RWPE2 (cell line): ENCODE measurements at regions not wholly inside any gene's neighbourhood (a gene's known extent, or its start where the extent isn't known, plus 50 kb on each side); places are given as distances from the start of the nearest gene placed in this dataset.

Source experiments
- ATAC-seq: fragments of 200-7000 bp; cut with Tn5 transposase; 3 replicates; pipeline ENCODE4 v1.9.1; 2021; ENCODE audit warnings: low read depth
- DNase-seq: peaks from one replicate; pipeline ENCODE4 v3.0.0-alpha.2; 2020; ENCODE audit warnings: low spot score
- H3K27ac ChIP-seq: fragments of 450-650 bp; 2 replicates; pipeline ENCODE4 v1.5.1; 2017; ENCODE audit warnings: mild to moderate bottlenecking; ENCODE audit not compliant: poor library complexity, severe bottlenecking
- H3K27me3 ChIP-seq: fragments of 250-450 bp; sonication (Bioruptor Pico); 2 replicates; pipeline ENCODE4 v1.5.1; 2021; ENCODE audit warnings: mild to moderate bottlenecking, moderate library complexity; ENCODE audit not compliant: insufficient read depth, poor library complexity, severe bottlenecking
- H3K36me3 ChIP-seq: fragments of 250-450 bp; sonication (Bioruptor Pico); 2 replicates; pipeline ENCODE4 v1.5.1; 2020; ENCODE audit warnings: low read depth, mild to moderate bottlenecking, moderate library complexity
- H3K4me1 ChIP-seq: fragments of 250-450 bp; sonication (Bioruptor Pico); 2 replicates; pipeline ENCODE4 v1.5.1; 2021; ENCODE audit warnings: mild to moderate bottlenecking, moderate library complexity; ENCODE audit not compliant: insufficient read depth, poor library complexity, severe bottlenecking
- H3K4me3 ChIP-seq: fragments of 250-450 bp; sonication (Bioruptor Pico); 2 replicates; pipeline ENCODE4 v1.5.1; 2021; ENCODE audit warnings: mild to moderate bottlenecking, moderate library complexity; ENCODE audit not compliant: severe bottlenecking
- H3K9me3 ChIP-seq: fragments of 250-450 bp; sonication (Bioruptor Pico); 2 replicates; pipeline ENCODE4 v1.5.1; 2021; ENCODE audit warnings: mild to moderate bottlenecking, moderate library complexity; ENCODE audit not compliant: severe bottlenecking
- TF ChIP-seq, protein P1 (sequence below): fragments of 450-650 bp; IDR thresholded peaks from one replicate; pipeline ENCODE4 v1.5.1; 2017; ENCODE audit warnings: mild to moderate bottlenecking, moderate library complexity; ENCODE audit not compliant: poor library complexity, severe bottlenecking

DNA sequence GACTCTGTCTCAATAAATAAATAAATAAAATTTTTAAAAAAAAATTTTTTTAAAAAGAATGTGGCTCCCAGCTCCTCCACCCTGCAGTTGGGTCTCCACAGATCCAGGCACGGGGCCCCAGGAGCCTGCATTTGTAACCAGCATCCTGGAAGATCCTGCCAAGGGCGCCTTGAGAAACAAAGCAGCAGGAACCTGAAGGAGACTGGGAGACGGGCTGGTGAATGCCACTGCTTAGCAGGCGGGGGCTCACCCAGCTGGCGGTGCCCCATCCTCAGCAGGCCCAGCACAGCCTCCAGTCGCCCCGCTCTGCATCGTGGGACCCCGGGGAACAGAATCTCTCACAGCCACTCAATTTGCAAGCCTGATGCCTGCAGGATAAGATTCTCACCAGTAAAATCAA lies 187.5 kb upstream of the SALL3 start:
- Histone ChIP-seq H3K4me1 (no peaks in the 10 kb centered on the region), H3K4me3 (no peak overlapping the region), H3K9me3 (no peaks in the 10 kb centered on the region), H3K27ac (no peak overlapping the region), H3K36me3 (no peaks in the 10 kb centered on the region), H3K27me3 (peaks cover 3% of the 10 kb centered on the region)
- DNase-seq (no peak), ATAC-seq (no peak)
- TF ChIP-seq, protein P1, sequence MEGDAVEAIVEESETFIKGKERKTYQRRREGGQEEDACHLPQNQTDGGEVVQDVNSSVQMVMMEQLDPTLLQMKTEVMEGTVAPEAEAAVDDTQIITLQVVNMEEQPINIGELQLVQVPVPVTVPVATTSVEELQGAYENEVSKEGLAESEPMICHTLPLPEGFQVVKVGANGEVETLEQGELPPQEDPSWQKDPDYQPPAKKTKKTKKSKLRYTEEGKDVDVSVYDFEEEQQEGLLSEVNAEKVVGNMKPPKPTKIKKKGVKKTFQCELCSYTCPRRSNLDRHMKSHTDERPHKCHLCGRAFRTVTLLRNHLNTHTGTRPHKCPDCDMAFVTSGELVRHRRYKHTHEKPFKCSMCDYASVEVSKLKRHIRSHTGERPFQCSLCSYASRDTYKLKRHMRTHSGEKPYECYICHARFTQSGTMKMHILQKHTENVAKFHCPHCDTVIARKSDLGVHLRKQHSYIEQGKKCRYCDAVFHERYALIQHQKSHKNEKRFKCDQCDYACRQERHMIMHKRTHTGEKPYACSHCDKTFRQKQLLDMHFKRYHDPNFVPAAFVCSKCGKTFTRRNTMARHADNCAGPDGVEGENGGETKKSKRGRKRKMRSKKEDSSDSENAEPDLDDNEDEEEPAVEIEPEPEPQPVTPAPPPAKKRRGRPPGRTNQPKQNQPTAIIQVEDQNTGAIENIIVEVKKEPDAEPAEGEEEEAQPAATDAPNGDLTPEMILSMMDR: no peak

DNA sequence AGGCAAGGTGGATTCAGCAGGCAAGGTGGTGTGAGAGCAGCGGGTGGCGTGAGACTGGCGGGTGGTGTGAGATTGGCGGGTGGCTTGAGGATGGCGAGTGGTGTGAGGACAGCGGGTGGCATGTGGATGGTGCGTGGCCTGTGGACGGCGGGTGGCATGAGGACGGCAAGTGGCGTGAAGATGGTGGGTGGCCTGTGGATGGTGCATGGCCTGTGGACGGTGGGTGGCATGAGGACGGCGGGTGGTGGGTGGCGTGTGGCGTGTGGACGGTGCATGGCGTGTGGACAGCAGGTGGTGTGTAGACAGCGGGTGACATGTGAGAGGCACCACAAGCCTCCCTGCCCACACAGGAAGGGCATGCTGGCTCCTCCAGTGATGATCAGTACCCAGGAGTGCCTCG lies 186.9 kb upstream of the SALL3 start:
- H3K4me1 ChIP-seq: no peaks in the 10 kb centered on the region
- TF ChIP-seq, protein P1: no peak
- no peak overlapping the region for H3K27ac ChIP-seq
- H3K9me3 ChIP-seq: no peaks in the 10 kb centered on the region
- DNase-seq (no peak), ATAC-seq (no peak)
- H3K36me3 ChIP-seq: no peaks in the 10 kb centered on the region
- H3K4me3 ChIP-seq: no peak overlapping the region
- peaks cover 3% of the 10 kb centered on the region for H3K27me3 ChIP-seq

DNA sequence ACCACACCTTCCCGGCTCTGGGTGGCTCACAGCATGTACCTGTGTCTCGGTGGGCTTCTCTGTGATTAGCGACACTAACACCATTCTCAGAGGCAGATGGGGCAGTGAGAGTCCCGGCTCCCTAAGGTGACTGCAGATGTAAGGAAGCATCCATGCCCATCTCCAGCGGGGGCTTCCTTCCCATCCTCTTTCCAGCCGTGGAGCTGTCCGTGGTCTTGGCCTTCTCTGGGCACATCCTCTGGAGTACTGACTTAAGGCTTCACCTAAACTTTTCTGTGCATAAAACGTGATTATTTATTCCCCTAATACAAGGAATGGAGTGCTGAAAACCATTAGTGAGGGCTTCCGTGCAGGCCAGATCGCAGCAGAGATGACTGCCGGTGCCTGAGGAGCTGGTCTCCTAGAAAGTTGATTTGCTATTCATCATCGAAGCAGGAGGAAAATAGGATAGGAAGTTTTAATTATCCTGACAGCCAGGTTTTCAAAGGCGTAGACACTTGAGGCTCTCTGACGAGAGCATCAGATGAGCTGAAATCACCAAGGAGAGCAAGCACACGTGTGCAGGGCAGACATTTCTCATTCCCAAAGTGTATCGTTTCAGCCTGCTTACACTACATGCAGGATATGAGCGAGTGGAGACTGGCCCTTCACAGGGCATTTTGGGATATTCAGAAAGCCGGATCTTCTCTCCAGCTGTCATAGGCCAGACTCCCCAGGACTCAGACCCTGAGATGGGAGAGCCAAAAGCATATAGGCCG lies 186.1 kb upstream of the SALL3 start:
- Histone ChIP-seq H3K4me3 (no peak overlapping the region), H3K4me1 (no peaks in the 10 kb centered on the region), H3K27ac (no peak overlapping the region), H3K36me3 (no peaks in the 10 kb centered on the region), H3K27me3 (peaks cover 3% of the 10 kb centered on the region), H3K9me3 (no peaks in the 10 kb centered on the region)
- TF ChIP-seq, protein P1: no peak
- DNase-seq: no peak
- no peak for ATAC-seq

DNA sequence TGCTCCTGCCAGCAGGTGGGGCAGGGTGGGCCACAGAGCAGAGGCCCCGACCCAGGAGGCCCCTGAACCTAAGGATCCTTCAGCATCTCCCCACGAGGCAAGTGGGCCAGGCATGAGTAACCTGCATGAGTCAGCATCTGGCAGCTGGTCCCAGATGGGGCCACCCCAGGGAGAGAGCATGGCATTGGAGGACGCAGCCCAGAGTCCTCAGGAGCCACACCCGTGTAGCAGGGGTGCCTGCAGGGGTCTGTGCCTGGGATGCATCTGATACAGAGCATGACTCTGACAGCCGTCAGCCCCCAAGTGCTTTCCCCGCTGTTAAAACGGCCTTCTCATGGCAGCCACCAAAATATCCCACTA lies 185.6 kb upstream of the SALL3 start:
- no peaks in the 10 kb centered on the region for H3K4me1 ChIP-seq
- TF ChIP-seq, protein P1: no peak
- no peaks in the 10 kb centered on the region for H3K9me3 ChIP-seq
- H3K27ac ChIP-seq: no peak overlapping the region
- ATAC-seq (no peak), DNase-seq (no peak)
- no peaks in the 10 kb centered on the region for H3K36me3 ChIP-seq
- peaks cover 3% of the 10 kb centered on the region for H3K27me3 ChIP-seq
- no peak overlapping the region for H3K4me3 ChIP-seq

DNA sequence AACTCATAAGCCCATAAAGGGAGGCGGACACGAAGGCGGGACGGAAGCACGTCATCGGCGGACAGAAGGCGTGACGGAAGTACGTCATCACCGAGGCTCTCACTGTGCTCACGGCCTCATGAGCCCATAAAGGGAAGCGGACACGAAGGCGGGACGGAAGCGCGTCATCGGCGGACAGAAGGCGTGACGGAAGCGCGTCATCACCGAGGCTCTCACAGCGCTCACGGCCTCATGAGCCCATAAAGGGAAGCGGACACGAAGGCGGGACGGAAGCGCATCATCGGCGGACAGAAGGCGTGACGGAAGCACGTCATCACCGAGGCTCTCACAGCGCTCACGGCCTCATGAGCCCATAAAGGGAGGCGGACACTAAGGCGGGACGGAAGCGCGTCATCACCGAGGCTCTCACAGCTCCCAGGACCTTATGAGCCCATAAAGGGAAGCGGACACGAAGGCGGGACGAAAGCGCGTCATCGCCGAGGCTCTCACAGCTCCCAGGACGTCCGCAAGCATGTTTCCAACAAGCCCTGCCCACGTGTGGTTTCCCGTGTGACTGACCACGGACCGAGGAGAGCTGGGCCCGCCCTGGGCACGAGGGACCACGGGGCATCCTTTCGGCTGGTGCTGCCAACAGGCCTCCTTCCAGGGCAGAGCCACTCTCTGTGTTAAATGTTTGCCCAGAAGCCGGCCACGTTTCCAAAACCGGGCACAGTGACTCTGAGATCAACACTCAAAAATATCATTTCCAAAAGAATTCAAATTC lies 182.7 kb upstream of the SALL3 start:
- H3K27me3 ChIP-seq: no peaks in the 10 kb centered on the region
- H3K9me3 ChIP-seq: no peaks in the 10 kb centered on the region
- ATAC-seq (no peak), DNase-seq (no peak)
- no peaks in the 10 kb centered on the region for H3K36me3 ChIP-seq
- H3K4me1 ChIP-seq: no peaks in the 10 kb centered on the region
- no peak overlapping the region for H3K27ac ChIP-seq
- H3K4me3 ChIP-seq: no peak overlapping the region
- TF ChIP-seq, protein P1: no peak
